Activated CD8-positive, alpha-beta memory T cell treated with anti-CD3 and anti-CD28 coated beads, Interleukin-2, amount 10 ng/mL, durations not matched to agents 7 days and 5 days (primary cell): ENCODE measurements at regions not wholly inside any gene's neighbourhood (a gene's known extent, or its start where the extent isn't known, plus 50 kb on each side); places are given as distances from the start of the nearest gene placed in this dataset.
"Not testable (repeated sequence)": the region's sequence is repeated elsewhere in the genome, so short reads cannot be mapped to it uniquely, and the experiment has no call there.

Source experiments
- ATAC-seq: fragments of 150-1000 bp; cut with Tn5 transposase; one replicate; pipeline ENCODE4 v1.10.0; 2021; ENCODE audit warnings: moderate library complexity
- CTCF ChIA-PET: fragments of 350-600 bp; sonication (Branson Sonifier 250); formaldehyde crosslinking; loops from one replicate; lab custom pipeline; 2021; ENCODE audit warnings: antibody characterized with exemption; lab: Charles Lee
- DNase-seq: peaks from one replicate; pipeline ENCODE4 v3.0.0-alpha.2; 2020
- H3K27ac Mint-ChIP-seq: one replicate; pipeline ENCODE4 v1.8.0; 2021; ENCODE audit warnings: mild to moderate bottlenecking, mixed read lengths
- H3K27me3 Mint-ChIP-seq: one replicate; pipeline ENCODE4 v1.8.0; 2021; ENCODE audit warnings: mixed read lengths
- H3K36me3 Mint-ChIP-seq: one replicate; pipeline ENCODE4 v1.8.0; 2021; ENCODE audit warnings: mild to moderate bottlenecking, mixed read lengths
- H3K4me1 Mint-ChIP-seq: one replicate; pipeline ENCODE4 v1.8.0; 2021; ENCODE audit warnings: mixed read lengths
- H3K4me3 Mint-ChIP-seq: one replicate; pipeline ENCODE4 v1.8.0; 2021; ENCODE audit warnings: mild to moderate bottlenecking, moderate library complexity, mixed read lengths
- H3K9me3 Mint-ChIP-seq: one replicate; pipeline ENCODE4 v1.8.0; 2022; ENCODE audit warnings: low read depth, mixed read lengths

DNA sequence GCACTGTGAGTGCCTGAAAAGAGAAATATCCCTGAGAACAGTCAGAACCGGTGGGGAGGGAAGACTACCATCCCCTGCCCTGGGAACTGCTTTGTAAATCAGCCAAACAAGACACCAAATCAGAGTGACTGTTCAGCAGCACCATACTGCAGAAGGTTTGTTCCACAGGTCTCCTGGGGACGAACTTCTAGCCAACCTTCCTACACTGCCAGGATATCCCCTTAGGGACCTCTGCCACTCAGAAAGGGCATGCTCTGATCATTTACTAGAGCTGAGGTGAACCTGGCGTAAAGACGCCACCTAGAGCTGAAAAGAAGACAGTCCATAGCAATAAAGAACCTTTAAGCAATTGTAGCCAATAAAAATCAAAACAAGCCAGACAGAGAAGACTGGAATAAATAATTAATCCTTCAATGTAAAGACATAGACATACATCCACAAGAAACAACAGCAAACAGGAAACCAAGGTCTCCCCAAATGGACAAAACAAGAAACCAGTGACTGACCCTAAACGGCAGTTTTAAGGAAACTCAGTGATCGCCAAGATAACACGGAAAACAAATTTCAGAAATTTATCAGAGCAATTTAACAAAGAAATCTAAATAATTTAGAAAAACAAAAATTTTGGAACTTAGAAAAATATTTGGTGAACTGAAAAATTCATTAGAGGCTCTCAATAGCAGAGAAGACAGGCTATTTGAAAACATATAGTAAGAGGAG, 228.1 kb upstream of the AMIGO2 start:
- H3K4me1 Mint-ChIP-seq = peaks cover 33% of the 10 kb centered on the region
- DNase-seq (peak; percentile 74), ATAC-seq (peak; percentile 99)
- CTCF ChIA-PET = interaction anchor here (0.9 to 2.8 kb wide), 18 partner anchors 10 to 275 kb away, joined by 3 to 21 read pairs (median 6); no protein-coding TSS in a partner anchor
- peak overlapping the region; percentile 62 for H3K4me3 Mint-ChIP-seq
- peak overlapping the region; percentile 74 for H3K27ac Mint-ChIP-seq
- H3K36me3 Mint-ChIP-seq = peaks cover 12% of the 10 kb centered on the region
- no peaks in the 10 kb centered on the region for H3K27me3 Mint-ChIP-seq
- peaks cover 2% of the 10 kb centered on the region for H3K9me3 Mint-ChIP-seq

DNA sequence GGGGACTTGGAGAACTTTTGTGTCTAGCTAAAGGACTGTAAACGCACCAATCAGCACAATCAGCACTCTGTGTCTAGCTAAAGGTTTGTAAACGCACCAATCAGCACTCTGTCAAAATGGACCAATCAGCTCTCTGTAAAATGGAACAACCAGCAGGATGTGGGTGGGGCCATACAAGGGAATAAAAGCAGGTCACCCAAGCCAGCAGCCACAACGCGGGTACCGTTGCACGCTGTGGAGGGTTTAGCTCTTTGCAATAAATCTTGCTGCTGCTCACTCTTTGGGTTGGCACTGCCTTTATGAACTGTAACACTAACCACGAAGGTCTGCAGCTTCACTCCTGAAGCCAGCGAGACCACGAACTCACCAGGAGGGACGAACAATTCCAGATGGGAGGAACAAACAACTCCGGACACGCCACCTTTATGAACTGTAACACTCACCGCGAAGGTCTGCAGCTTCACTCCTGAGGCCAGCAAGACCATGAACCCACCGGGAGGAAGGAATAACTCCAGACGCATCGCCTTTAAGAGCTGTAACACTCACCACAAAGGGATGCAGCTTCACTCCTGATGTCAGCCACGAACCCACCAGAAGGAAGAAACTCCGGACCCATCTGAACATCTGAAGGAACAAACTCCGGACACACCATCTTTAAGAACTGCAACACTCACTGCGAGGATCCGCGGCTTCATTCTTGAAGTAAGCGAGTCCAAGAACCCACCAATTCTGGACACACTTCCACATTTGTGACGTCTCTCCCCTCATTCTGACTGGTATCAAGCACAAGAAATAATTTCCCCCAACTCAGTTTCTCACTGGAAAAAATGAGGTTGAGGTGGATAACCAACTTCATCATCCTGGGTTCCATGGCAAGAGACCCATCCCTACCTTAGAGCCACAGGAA, 227.3 kb upstream of the AMIGO2 start:
- ATAC-seq (peak; percentile 18), DNase-seq (peak; percentile 69)
- CTCF ChIA-PET = interaction anchor here (0.9 to 2.8 kb wide), 27 partner anchors 11 to 274 kb away, joined by 3 to 21 read pairs (median 4); no protein-coding TSS in a partner anchor
- H3K9me3 Mint-ChIP-seq, H3K27me3 Mint-ChIP-seq: not testable (repeated sequence)
- H3K4me1 Mint-ChIP-seq = peaks cover 38% of the 10 kb centered on the region
- peaks cover 12% of the 10 kb centered on the region for H3K36me3 Mint-ChIP-seq
- H3K27ac Mint-ChIP-seq = peak overlapping the region; percentile 74
- peak overlapping the region; percentile 62 for H3K4me3 Mint-ChIP-seq

DNA sequence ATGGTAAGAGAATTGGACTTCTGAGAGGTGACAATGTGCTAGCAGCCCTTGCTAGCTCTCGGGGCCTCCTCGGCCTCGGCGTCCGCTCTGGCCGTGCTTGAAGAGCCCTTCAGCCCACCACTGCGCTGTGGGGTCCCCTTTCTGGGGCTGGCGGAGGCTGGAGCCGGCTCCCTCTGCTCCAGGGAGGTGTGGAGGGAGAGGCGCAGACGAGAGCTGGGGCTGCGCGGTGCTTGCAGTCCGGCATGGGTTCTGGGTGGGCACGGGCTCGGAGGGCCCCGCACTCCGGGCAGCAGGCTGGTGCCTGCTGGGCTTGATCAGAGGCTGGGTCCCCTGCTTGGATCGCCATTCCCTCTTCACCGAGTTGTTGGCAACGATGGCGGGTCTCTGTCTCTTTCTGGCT, 226.4 kb upstream of the AMIGO2 start:
- Mint-ChIP-seq H3K27me3 (no peaks in the 10 kb centered on the region), H3K36me3 (peaks cover 15% of the 10 kb centered on the region), H3K9me3 (peaks cover 2% of the 10 kb centered on the region), H3K27ac (no peak overlapping the region), H3K4me3 (no peak overlapping the region), H3K4me1 (peaks cover 40% of the 10 kb centered on the region)
- CTCF ChIA-PET = interaction anchor here (1.0 to 2.8 kb wide), 15 partner anchors 11 to 273 kb away, joined by 3 to 21 read pairs (median 5); no protein-coding TSS in a partner anchor
- DNase-seq (no peak), ATAC-seq (no peak)

DNA sequence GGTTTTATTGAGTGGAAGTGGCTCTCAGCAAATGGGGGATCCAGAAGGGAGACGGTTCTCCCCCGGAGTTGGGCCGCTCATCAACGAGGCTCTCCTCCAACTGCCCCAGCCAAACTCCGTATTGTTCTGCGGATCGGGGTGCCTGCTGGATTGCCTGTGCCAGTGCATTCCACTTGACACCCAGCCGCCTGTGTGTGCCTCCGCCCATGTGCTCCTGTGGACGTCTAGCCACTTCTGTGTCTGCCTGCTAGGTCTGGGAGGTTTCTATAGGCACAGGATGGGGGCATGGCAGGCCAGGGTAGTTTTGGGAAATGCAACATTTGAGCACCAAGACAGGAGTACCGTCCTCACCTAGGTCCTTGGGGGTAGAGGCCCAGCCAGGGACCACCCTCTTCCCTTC, 225.7 kb upstream of the AMIGO2 start:
- Mint-ChIP-seq H3K4me1 (peaks cover 40% of the 10 kb centered on the region), H3K36me3 (peaks cover 10% of the 10 kb centered on the region), H3K27me3 (no peaks in the 10 kb centered on the region), H3K27ac (no peak overlapping the region), H3K9me3 (peaks cover 2% of the 10 kb centered on the region), H3K4me3 (no peak overlapping the region)
- DNase-seq = no peak
- CTCF ChIA-PET = interaction anchor here (2.1 to 2.8 kb wide), 3 partner anchors 24 to 98 kb away, joined by 6 to 15 read pairs (median 12); no protein-coding TSS in a partner anchor
- no peak for ATAC-seq

DNA sequence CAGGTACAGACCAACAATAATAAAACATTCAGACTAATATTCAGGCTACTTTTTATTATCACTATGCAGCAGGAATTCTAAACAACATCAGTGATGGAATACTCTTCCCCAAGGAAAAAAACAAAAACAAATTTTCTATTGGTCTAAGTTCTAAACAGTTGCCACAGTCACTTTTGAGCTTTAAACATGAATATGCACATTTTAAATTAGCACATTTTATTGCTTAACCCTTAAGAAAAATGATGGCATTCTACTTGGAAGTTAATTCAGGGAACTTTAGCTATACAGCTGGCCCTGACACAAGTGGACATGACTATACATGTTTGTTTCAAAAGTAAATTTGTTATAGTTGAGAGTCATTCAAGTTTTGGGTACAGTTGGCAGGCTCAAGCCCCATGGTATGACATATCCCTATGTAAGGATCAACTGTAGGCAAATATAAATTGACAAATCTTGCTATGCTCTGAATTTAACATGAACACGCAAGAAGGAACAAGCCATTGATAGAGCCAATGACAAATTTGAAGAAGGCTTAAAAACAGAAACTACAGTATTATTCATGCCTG, 224.3 kb upstream of the AMIGO2 start:
- Mint-ChIP-seq H3K36me3 (peaks cover 8% of the 10 kb centered on the region), H3K9me3 (peaks cover 2% of the 10 kb centered on the region), H3K27me3 (no peaks in the 10 kb centered on the region), H3K4me3 (no peak overlapping the region), H3K27ac (no peak overlapping the region), H3K4me1 (peaks cover 44% of the 10 kb centered on the region)
- CTCF ChIA-PET = interaction anchor here (0.6 kb wide), 1 partner anchor 66 kb away, joined by 3 read pairs; no protein-coding TSS in a partner anchor
- ATAC-seq (no peak), DNase-seq (no peak)

DNA sequence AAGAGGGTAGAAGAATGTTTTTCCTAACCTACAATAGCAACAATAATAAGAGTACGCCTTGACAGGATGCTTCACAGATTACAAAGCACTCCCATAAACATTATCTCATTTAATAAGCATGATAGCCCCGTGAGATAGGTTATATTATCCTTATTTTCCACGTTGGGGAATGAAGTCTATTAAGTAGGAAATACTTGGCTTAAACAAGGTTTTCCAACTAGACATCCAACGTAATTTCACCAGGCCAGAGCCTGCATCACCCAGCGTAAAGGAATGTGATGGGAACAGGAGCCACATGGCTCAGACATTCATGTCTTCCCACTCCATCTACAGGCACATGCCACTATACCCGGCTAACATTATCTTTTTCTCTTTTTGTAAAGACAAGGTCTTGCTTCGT, 223.4 kb upstream of the AMIGO2 start:
- DNase-seq = no peak
- peaks cover 16% of the 10 kb centered on the region for H3K36me3 Mint-ChIP-seq
- peaks cover 7% of the 10 kb centered on the region for H3K9me3 Mint-ChIP-seq
- no peak overlapping the region for H3K27ac Mint-ChIP-seq
- peaks cover 50% of the 10 kb centered on the region for H3K4me1 Mint-ChIP-seq
- H3K27me3 Mint-ChIP-seq = no peaks in the 10 kb centered on the region
- no peak for ATAC-seq
- CTCF ChIA-PET = no interaction called here
- H3K4me3 Mint-ChIP-seq = no peak overlapping the region

DNA sequence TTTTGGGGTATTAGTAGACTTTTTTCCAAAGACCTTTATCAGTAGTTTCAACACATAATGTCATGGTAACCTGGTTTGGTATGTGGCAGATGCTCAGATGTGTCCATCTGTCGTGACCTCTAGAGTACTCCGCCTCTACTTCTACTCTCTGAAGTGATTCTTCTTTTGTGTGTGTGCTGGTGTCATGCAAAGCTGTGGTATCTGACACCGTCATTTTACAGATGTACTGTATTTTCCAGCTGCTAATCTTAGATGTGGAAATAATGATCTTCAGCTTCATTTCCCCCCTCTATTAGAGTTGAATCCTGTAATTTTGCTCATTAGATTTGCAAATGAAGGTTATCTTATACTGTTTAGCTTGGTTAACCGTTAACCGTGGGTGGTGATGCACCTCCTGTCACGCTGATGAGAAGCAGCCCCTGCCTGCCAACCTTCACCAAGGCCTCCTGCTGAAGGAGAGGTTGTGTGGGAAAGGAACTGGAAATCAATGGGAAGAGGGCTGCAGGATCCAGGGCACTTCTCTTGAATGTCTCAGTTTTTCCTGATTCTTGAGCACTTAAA, 222.4 kb upstream of the AMIGO2 start:
- H3K4me3 Mint-ChIP-seq = peak overlapping the region; percentile 22
- no peak for ATAC-seq

DNA sequence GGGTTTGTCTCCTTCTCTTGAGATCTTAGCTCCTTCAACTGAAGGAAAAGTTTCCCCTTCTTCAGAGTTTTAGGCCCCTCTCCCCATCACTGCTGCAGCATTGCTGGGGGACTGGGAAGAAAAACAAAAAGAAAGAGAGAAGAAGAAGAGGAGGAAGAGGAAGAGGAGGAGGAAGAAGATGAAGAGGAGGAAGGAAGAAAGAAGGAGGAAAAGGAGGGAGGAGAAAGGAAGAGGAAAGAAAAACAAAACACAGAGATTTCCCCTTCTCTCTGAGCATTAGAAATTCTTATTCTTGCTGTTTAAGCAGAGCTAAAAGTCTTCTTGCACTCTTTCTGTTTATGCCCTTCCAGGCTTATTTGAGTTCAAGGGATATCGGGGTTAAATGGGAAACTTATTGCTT, 219.8 kb upstream of the AMIGO2 start:
- no peak overlapping the region for H3K4me3 Mint-ChIP-seq
- peaks cover 6% of the 10 kb centered on the region for H3K9me3 Mint-ChIP-seq
- no peak for DNase-seq
- H3K27ac Mint-ChIP-seq = peak overlapping the region; percentile 48
- CTCF ChIA-PET = interaction anchor here (1.0 to 1.1 kb wide), 2 partner anchors 23 to 92 kb away, joined by 3 to 4 read pairs; no protein-coding TSS in a partner anchor
- H3K27me3 Mint-ChIP-seq = no peaks in the 10 kb centered on the region
- ATAC-seq = no peak
- peaks cover 15% of the 10 kb centered on the region for H3K36me3 Mint-ChIP-seq
- peaks cover 41% of the 10 kb centered on the region for H3K4me1 Mint-ChIP-seq

More for the DNA sequence above, 222.4 kb upstream of the AMIGO2 start:
- H3K9me3 Mint-ChIP-seq = peaks cover 7% of the 10 kb centered on the region
- DNase-seq = no peak
- peaks cover 48% of the 10 kb centered on the region for H3K4me1 Mint-ChIP-seq
- CTCF ChIA-PET = interaction anchor here (0.7 to 1.7 kb wide), 8 partner anchors 16 to 270 kb away, joined by 3 to 6 read pairs (median 4); partner anchors contain the start of genes AMIGO2 and PCED1B
- H3K27me3 Mint-ChIP-seq = no peaks in the 10 kb centered on the region
- H3K36me3 Mint-ChIP-seq = peaks cover 16% of the 10 kb centered on the region
- H3K27ac Mint-ChIP-seq = peak overlapping the region; percentile 44

DNA sequence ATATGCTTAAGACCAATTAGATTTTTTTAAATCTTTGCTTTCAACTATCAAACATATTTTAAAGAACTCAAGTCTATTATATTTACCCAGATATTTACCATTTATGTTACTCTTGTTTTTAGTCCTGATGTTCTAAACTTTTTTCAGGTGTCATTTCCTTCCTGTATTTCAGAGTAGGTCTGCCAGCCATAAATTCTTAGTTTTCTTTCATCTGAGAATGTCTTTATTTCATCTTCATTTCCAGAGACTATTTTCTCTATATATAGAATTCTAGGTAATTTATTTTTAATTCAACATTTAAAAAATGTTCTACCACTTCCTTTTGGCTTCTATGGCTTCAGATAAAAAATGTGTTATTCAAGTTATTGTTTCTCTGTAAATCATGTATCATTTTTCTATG, 218.2 kb upstream of the AMIGO2 start:
- Mint-ChIP-seq H3K9me3 (peaks cover 6% of the 10 kb centered on the region), H3K36me3 (peaks cover 15% of the 10 kb centered on the region), H3K27ac (peak overlapping the region; percentile 48), H3K4me3 (no peak overlapping the region), H3K4me1 (peaks cover 36% of the 10 kb centered on the region), H3K27me3 (no peaks in the 10 kb centered on the region)
- CTCF ChIA-PET = interaction anchor here (1.4 kb wide), 1 partner anchor 13 kb away, joined by 4 read pairs; no protein-coding TSS in a partner anchor
- DNase-seq = no peak
- no peak for ATAC-seq

DNA sequence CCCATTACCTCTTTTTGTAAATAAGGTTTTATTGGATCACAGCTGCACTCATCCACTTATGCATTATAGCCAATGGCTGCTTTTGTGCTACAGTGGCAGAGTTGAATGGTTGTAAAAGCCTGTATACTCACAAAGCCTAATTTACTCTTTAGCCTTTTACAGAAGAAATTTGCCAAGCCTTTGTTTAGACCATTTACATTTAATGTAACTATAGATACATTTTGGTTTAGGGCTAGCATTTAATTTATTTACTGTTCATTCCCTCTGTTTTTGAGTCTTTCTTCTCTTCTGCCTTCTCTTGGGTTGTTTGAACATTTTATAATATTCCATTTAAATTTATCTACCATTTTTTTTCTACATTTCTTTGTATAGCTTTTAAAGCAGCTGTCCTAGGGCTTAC, 217.1 kb upstream of the AMIGO2 start:
- DNase-seq (no peak), ATAC-seq (no peak)
- Mint-ChIP-seq H3K4me1 (peaks cover 24% of the 10 kb centered on the region), H3K27ac (no peak overlapping the region), H3K36me3 (peaks cover 15% of the 10 kb centered on the region), H3K9me3 (peaks cover 6% of the 10 kb centered on the region), H3K27me3 (no peaks in the 10 kb centered on the region), H3K4me3 (no peak overlapping the region)
- CTCF ChIA-PET = interaction anchor here (1.4 kb wide), 1 partner anchor 12 kb away, joined by 4 read pairs; no protein-coding TSS in a partner anchor

DNA sequence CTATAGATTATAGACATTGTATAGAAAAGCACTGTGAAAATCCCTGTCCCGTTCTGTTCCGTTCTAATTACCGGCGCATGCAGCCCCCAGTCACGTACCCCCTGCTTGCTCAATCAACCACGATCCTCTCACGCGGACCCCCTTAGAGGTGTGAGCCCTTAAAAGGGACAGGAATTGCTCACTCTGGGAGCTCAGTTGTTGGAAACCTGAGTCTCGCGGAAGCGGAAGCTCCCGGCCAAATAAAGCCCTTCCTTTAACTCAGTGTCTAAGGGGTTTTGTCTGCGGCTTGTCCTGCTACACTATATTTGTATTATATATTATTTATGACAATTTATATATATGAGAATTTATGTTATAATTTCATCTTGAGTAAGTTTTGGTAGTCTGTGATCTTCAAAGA, 213.6 kb upstream of the AMIGO2 start:
- H3K36me3 Mint-ChIP-seq = peaks cover 2% of the 10 kb centered on the region
- CTCF ChIA-PET = interaction anchor here (1.4 kb wide), 1 partner anchor 11 kb away, joined by 3 read pairs; no protein-coding TSS in a partner anchor
- H3K27ac Mint-ChIP-seq = no peak overlapping the region
- ATAC-seq = no peak
- no peak overlapping the region for H3K4me3 Mint-ChIP-seq
- H3K9me3 Mint-ChIP-seq = no peaks in the 10 kb centered on the region
- H3K4me1 Mint-ChIP-seq = peaks cover 8% of the 10 kb centered on the region
- no peak for DNase-seq
- no peaks in the 10 kb centered on the region for H3K27me3 Mint-ChIP-seq

DNA sequence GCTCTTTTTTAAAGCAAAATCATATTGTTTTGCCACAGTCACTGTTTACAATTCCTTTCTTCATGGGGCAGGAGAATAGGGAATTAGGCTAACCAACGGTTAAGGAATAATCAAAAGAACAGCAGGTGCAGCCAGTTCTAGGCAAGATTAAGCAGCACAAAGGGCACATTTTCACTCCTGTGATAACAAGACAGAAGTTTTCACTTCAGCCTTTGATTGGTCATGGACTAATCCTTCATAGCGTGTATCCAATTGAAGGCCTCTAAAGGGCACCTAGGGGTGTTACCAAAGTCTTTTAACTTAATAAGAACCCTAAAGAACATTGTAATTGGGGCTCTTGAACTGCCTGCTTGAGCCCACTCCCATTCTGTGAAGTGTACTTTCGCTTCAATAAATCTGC, 206.9 kb upstream of the AMIGO2 start:
- no peak for ATAC-seq
- H3K4me3 Mint-ChIP-seq = no peak overlapping the region
- H3K27ac Mint-ChIP-seq = no peak overlapping the region

More for the DNA sequence above, 206.9 kb upstream of the AMIGO2 start:
- H3K36me3 Mint-ChIP-seq = no peaks in the 10 kb centered on the region
- H3K27me3 Mint-ChIP-seq = no peaks in the 10 kb centered on the region
- no peaks in the 10 kb centered on the region for H3K4me1 Mint-ChIP-seq
- no peaks in the 10 kb centered on the region for H3K9me3 Mint-ChIP-seq
- CTCF ChIA-PET = no interaction called here
- no peak for DNase-seq
